Testis (tissue), 2 donors: ENCODE measurements at regions not wholly inside any gene's neighbourhood (a gene's known extent, or its start where the extent isn't known, plus 50 kb on each side); places are given as distances from the start of the nearest gene placed in this dataset.

Experiments used
- POLR2A ChIP-seq: fragments of 450-650 bp; IDR thresholded peaks from one replicate; pipeline ENCODE4 v1.6.1; 2017; ENCODE audit warnings: antibody characterized with exemption, mild to moderate bottlenecking, moderate library complexity
- TF ChIP-seq, protein P1 (sequence below), 3 experiments: fragments of 450-650 bp in 2 of 3; fragments of 200-600 bp in 1 of 3; sonication (generic) in 1 of 3; IDR thresholded peaks; one replicate each; pipeline ENCODE4 v1.5.1; 2016 to 2019; ENCODE audit warnings: antibody characterized with exemption in 3 of 3, mild to moderate bottlenecking in 2 of 3, moderate library complexity in 1 of 3

DNA sequence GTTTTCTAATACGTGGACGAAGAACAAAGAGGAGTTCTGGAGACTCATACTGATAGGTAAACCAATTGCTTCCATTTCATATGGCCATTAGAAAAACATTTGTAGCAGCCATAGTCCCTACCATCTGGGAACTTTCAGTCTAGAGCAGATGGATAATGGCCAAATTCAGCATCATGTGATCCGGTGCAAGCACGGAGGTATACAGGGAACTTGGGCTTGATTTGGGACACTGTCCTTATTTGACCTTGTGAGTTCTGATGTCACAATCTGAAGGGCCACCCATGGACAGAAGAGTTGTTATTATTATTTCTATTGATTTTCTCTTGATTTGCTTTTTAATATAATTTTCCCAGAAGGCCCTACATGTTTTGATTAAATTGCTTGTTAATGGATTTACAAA is 154.6 kb upstream of the ZNF267 start:
- TF ChIP-seq, protein P1, sequence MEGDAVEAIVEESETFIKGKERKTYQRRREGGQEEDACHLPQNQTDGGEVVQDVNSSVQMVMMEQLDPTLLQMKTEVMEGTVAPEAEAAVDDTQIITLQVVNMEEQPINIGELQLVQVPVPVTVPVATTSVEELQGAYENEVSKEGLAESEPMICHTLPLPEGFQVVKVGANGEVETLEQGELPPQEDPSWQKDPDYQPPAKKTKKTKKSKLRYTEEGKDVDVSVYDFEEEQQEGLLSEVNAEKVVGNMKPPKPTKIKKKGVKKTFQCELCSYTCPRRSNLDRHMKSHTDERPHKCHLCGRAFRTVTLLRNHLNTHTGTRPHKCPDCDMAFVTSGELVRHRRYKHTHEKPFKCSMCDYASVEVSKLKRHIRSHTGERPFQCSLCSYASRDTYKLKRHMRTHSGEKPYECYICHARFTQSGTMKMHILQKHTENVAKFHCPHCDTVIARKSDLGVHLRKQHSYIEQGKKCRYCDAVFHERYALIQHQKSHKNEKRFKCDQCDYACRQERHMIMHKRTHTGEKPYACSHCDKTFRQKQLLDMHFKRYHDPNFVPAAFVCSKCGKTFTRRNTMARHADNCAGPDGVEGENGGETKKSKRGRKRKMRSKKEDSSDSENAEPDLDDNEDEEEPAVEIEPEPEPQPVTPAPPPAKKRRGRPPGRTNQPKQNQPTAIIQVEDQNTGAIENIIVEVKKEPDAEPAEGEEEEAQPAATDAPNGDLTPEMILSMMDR (IDR thresholded peaks at IDR 0.05): no peak
- TF ChIP-seq POLR2A: no peak
